Esophagus squamous epithelium (tissue), 4 donors: ENCODE measurements at regions not wholly inside any gene's neighbourhood (a gene's known extent, or its start where the extent isn't known, plus 50 kb on each side); places are given as distances from the start of the nearest gene placed in this dataset.

Source experiments
- POLR2A ChIP-seq, 4 donors: fragments of 450-650 bp; IDR thresholded peaks; one replicate each; pipeline ENCODE4 v1.6.1; 2017; ENCODE audit warnings: antibody characterized with exemption in 4 of 4, mild to moderate bottlenecking in 4 of 4, moderate library complexity in 3 of 4
- TF ChIP-seq, protein P1 (sequence below), 6 experiments: fragments of 450-650 bp in 4 of 6; fragments of 200-600 bp in 2 of 6; sonication (generic) in 2 of 6; IDR thresholded peaks; one replicate each; pipeline ENCODE4 v1.5.1; 2016 to 2019; ENCODE audit warnings: antibody characterized with exemption in 6 of 6, mild to moderate bottlenecking in 4 of 6, moderate library complexity in 4 of 6

DNA sequence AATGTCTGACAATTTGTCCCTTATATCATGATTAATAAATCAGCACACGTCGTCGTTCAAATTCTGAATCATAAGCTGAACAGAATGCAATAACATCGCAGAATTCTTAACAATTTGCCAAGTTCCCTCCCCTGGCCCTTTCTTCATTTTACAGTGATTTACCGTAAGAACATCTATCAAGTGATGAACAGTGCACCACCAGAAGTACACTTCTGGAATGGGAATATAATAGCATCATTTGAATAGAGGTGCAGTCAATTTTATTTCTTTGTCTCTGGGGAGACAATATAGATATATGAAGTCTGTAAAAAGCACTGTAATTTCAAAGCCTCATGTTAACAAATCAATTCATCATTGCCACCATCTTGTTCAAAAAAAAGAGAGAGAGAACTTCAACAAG, 145.1 kb upstream of the SMLR1 start:
- TF ChIP-seq POLR2A (IDR thresholded peaks at IDR 0.05), result no peak
- TF ChIP-seq, protein P1, sequence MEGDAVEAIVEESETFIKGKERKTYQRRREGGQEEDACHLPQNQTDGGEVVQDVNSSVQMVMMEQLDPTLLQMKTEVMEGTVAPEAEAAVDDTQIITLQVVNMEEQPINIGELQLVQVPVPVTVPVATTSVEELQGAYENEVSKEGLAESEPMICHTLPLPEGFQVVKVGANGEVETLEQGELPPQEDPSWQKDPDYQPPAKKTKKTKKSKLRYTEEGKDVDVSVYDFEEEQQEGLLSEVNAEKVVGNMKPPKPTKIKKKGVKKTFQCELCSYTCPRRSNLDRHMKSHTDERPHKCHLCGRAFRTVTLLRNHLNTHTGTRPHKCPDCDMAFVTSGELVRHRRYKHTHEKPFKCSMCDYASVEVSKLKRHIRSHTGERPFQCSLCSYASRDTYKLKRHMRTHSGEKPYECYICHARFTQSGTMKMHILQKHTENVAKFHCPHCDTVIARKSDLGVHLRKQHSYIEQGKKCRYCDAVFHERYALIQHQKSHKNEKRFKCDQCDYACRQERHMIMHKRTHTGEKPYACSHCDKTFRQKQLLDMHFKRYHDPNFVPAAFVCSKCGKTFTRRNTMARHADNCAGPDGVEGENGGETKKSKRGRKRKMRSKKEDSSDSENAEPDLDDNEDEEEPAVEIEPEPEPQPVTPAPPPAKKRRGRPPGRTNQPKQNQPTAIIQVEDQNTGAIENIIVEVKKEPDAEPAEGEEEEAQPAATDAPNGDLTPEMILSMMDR (IDR thresholded peaks at IDR 0.05), result no peak
